ENCODE measurements at regions not wholly inside any gene's neighbourhood (a gene's known extent, or its start where the extent isn't known, plus 50 kb on each side); places are given as distances from the start of the nearest gene placed in this dataset.

DNA sequence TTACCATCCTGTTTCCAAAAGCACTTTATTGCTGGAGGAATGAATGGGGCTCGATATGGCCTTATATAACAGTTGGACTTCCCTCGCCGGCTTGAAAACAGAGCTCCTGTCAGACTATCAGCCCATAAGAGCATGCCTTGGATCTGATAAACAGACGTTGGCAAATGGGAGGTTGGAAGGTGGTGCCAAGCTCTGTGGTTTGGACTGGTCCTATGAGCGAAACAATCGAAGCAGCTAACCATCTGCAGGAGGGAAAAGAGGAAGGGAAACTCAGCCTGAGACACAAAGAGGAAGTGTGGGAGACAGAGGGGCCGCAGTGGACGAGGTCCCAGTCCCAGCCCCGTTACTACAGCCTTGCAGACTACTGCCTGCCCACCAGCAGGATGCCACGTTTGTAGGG is 92.9 kb downstream of the TFAP2C start:
- Histone ChIP-seq H3K4me3 (ENCODE audit: low read length) (no peak overlapping the region), H3K27me3 (ENCODE audit: control insufficient read depth, insufficient read depth, low read length, poor library complexity, severe bottlenecking) (no peaks in the 10 kb centered on the region), H3K27ac (ENCODE audit: low read depth, low read length) (no peak overlapping the region), H3K36me3 (ENCODE audit: control insufficient read depth, insufficient read depth, low read length) (no peaks in the 10 kb centered on the region), H3K9me3 (ENCODE audit: control insufficient read depth, low read length) (no peaks in the 10 kb centered on the region), H3K4me1 (ENCODE audit: control insufficient read depth, insufficient read depth, low read length) (no peaks in the 10 kb centered on the region), H3K9ac (ENCODE audit: extremely low read depth, low read length, poor library complexity, severe bottlenecking) (no peak overlapping the region)
- Mint-ChIP-seq H3K36me3 (ENCODE audit: low read depth) (no peaks in the 10 kb centered on the region), H3K9me3 (no peaks in the 10 kb centered on the region), H3K27ac (no peak overlapping the region), H3K27me3 (ENCODE audit: insufficient read depth) (peaks cover 28% of the 10 kb centered on the region), H3K4me3 (no peak overlapping the region), H3K4me1 (no peaks in the 10 kb centered on the region)
- no peak for DNase-seq
- no peak for TF ChIP-seq CTCF (conservative IDR thresholded peaks at IDR 0.05)
- 87 to 93% methylated on average over 6 to 10 of the region's 10 CpGs for WGBS, 2 experiments (ENCODE audit: insufficient coverage in 1 of 2, insufficient read length in 1 of 2)

DNA sequence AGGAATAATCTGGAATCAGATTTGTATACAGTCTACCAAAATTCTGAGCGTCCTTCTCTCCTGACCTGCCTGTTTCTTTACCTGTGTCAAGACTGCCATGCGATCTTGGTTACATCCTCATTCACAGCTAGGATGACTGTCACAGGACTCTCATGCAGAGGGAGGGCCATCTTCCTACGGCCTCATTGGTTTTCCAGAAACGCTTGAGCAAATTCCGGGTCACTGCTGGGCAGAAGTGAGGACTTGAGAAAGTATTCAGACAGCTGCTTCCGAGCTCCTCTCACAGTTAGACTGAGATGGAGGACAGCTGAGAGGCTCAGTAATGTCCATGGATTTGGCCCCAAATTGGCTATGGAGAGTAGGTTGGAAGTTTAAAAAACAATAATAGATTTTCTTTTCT is 94.2 kb downstream of the TFAP2C start:
- peaks cover 28% of the 10 kb centered on the region for H3K27me3 Mint-ChIP-seq (ENCODE audit: insufficient read depth)
- no peak for TF ChIP-seq CTCF (conservative IDR thresholded peaks at IDR 0.05)

DNA sequence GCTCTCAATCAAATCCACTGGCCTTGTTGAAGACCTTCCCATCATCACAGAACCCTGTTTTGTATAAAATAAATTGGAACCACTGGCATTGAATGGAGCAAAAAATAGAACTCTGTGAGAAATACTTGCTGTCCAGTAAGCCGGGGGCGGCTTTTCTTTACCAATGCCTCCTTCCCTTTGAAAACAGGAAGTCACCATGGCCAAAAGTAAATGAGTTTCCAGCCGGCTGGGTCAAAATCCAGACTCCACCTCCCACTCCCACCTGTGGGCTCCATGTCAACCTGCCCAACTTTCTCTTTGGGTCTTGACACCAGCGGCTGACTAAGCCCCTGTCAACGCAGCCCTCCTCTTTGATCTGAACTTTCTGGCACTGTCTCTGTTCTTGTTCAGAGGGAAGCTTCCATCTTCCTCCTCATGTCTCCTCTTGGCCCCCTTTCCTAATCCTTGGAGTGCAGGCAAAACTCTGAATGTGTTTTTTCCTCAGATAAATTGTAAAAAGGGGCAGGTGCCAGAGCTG is 95.2 kb downstream of the TFAP2C start:
- no peak overlapping the region for H3K27ac Mint-ChIP-seq
- H3K27me3 Mint-ChIP-seq (ENCODE audit: insufficient read depth) = peaks cover 28% of the 10 kb centered on the region
- Histone ChIP-seq H3K9ac (ENCODE audit: extremely low read depth, low read length, poor library complexity, severe bottlenecking) (no peak overlapping the region), H3K4me3 (ENCODE audit: low read length) (no peak overlapping the region), H3K9me3 (ENCODE audit: control insufficient read depth, low read length) (no peaks in the 10 kb centered on the region), H3K4me1 (ENCODE audit: control insufficient read depth, insufficient read depth, low read length) (no peaks in the 10 kb centered on the region), H3K27ac (ENCODE audit: low read depth, low read length) (no peak overlapping the region), H3K27me3 (ENCODE audit: control insufficient read depth, insufficient read depth, low read length, poor library complexity, severe bottlenecking) (no peaks in the 10 kb centered on the region), H3K36me3 (ENCODE audit: control insufficient read depth, insufficient read depth, low read length) (no peaks in the 10 kb centered on the region)
- no peaks in the 10 kb centered on the region for H3K9me3 Mint-ChIP-seq
- 85 to 93% methylated on average over 2 to 5 of the region's 5 CpGs for WGBS, 2 experiments (ENCODE audit: insufficient coverage in 1 of 2, insufficient read length in 1 of 2)
- TF ChIP-seq CTCF (conservative IDR thresholded peaks at IDR 0.05) = no peak
- no peak for DNase-seq
- no peak overlapping the region for H3K4me3 Mint-ChIP-seq
- no peaks in the 10 kb centered on the region for H3K36me3 Mint-ChIP-seq (ENCODE audit: low read depth)
- no peaks in the 10 kb centered on the region for H3K4me1 Mint-ChIP-seq

More for the DNA sequence above, 94.2 kb downstream of the TFAP2C start:
- no peaks in the 10 kb centered on the region for H3K4me1 ChIP-seq (ENCODE audit: control insufficient read depth, insufficient read depth, low read length)
- Mint-ChIP-seq H3K4me1 (no peaks in the 10 kb centered on the region), H3K36me3 (ENCODE audit: low read depth) (no peaks in the 10 kb centered on the region), H3K9me3 (no peaks in the 10 kb centered on the region), H3K27ac (no peak overlapping the region), H3K4me3 (no peak overlapping the region)
- H3K9ac ChIP-seq (ENCODE audit: extremely low read depth, low read length, poor library complexity, severe bottlenecking) = no peak overlapping the region
- no peaks in the 10 kb centered on the region for H3K9me3 ChIP-seq (ENCODE audit: control insufficient read depth, low read length)
- WGBS, 2 experiments (ENCODE audit: insufficient coverage in 1 of 2, insufficient read length in 1 of 2) = 87 to 91% methylated on average over 5 to 6 of the region's 6 CpGs
- no peaks in the 10 kb centered on the region for H3K27me3 ChIP-seq (ENCODE audit: control insufficient read depth, insufficient read depth, low read length, poor library complexity, severe bottlenecking)
- H3K4me3 ChIP-seq (ENCODE audit: low read length) = no peak overlapping the region
- H3K36me3 ChIP-seq (ENCODE audit: control insufficient read depth, insufficient read depth, low read length) = no peaks in the 10 kb centered on the region
- H3K27ac ChIP-seq (ENCODE audit: low read depth, low read length) = no peak overlapping the region
- DNase-seq = no peak

Measured in endodermal cell (in vitro differentiated cells).